Epithelial cell of proximal tubule (primary cell): ENCODE measurements at regions not wholly inside any gene's neighbourhood (a gene's known extent, or its start where the extent isn't known, plus 50 kb on each side); places are given as distances from the start of the nearest gene placed in this dataset.

Experiments used
- DNase-seq: peaks from one replicate; pipeline ENCODE4 v3.0.0-alpha.2; 2011; ENCODE audit warnings: low read depth
- H3K4me3 ChIP-seq: 2 replicates; pipeline ENCODE4 v1.5.1; 2011; ENCODE audit warnings: low read depth, mild to moderate bottlenecking, low read length
- TF ChIP-seq, protein P1 (sequence below): conservative IDR thresholded peaks from 2 replicates; pipeline ENCODE4 v1.5.1; 2012; ENCODE audit warnings: low read depth, mild to moderate bottlenecking, low read length

DNA sequence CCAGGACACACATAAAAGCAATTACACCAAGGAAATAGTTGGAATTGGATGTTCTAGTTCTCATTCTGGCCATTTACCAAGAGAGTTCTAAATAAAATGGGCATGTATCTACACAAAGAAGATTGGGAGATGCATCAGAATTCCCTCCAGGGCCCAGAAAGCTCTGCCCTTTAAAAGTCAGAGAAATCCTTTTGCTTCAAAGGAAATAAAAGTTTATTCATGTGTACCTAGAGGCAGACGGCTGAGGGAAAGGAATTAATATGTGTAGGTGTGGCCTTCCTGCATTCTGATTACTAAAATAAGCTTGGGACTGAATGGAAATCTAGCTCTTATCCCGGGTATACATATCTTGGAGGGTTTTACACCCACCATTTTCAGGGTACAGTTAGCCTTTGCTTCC, 719.4 kb downstream of the SEMA5A start:
- TF ChIP-seq, protein P1, sequence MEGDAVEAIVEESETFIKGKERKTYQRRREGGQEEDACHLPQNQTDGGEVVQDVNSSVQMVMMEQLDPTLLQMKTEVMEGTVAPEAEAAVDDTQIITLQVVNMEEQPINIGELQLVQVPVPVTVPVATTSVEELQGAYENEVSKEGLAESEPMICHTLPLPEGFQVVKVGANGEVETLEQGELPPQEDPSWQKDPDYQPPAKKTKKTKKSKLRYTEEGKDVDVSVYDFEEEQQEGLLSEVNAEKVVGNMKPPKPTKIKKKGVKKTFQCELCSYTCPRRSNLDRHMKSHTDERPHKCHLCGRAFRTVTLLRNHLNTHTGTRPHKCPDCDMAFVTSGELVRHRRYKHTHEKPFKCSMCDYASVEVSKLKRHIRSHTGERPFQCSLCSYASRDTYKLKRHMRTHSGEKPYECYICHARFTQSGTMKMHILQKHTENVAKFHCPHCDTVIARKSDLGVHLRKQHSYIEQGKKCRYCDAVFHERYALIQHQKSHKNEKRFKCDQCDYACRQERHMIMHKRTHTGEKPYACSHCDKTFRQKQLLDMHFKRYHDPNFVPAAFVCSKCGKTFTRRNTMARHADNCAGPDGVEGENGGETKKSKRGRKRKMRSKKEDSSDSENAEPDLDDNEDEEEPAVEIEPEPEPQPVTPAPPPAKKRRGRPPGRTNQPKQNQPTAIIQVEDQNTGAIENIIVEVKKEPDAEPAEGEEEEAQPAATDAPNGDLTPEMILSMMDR, result no peak
- H3K4me3 ChIP-seq, result no peak overlapping the region
- no peak for DNase-seq

DNA sequence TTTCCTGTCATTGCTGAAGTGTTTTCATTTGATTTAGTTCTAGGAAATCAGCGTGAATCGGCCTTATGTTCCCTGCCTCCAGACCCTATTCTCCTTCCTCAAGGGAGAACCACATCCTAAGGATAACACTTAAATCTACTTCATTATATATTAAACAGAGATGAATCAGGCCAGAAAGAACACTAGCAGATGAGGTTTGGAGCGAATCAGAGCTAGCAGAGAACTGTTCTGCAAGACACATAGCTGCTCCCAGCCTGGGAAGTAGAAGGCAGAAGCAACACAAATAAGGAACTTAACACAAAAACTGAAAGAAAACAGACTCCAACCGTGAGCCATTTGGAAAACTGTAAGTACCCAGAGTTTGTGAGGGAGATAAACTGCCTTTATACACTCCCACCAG, 718.2 kb downstream of the SEMA5A start:
- DNase-seq, result no peak
- no peak overlapping the region for H3K4me3 ChIP-seq
- TF ChIP-seq, protein P1, result no peak

DNA sequence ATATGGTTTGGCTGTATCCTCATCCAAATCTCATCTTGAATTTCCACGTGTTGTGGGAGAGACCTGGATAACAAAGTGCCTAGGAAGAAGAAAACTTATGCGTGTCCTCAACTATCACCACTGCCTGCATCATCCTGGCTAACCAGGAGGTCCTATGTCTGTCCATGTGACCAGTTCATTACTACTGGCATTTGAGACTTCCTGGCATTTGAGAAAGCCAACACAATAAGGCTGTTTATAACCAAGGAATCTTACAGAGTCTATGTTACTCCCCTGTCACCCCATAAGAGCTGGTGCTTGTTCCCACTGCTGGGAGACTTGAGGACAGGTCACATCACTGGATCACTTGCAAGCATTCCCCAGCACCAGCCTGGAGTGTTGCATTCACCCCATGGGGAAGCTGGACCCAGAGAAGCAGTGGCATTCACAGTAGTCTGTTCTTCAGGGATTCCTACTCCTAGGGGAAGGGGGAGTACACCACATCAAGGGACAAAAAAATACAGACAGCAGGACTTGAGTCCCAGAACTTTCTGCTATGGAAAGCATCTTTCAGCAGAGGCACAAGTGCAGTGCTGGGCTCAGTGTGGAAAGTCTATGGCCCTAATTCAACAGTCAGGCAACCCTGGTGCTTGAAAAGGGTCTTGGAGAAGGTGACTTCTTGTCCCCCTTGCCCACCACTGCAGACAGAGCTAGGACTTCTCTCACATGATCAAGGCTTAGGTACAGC, 717.1 kb downstream of the SEMA5A start:
- TF ChIP-seq, protein P1, result no peak
- no peak for DNase-seq
- no peak overlapping the region for H3K4me3 ChIP-seq

DNA sequence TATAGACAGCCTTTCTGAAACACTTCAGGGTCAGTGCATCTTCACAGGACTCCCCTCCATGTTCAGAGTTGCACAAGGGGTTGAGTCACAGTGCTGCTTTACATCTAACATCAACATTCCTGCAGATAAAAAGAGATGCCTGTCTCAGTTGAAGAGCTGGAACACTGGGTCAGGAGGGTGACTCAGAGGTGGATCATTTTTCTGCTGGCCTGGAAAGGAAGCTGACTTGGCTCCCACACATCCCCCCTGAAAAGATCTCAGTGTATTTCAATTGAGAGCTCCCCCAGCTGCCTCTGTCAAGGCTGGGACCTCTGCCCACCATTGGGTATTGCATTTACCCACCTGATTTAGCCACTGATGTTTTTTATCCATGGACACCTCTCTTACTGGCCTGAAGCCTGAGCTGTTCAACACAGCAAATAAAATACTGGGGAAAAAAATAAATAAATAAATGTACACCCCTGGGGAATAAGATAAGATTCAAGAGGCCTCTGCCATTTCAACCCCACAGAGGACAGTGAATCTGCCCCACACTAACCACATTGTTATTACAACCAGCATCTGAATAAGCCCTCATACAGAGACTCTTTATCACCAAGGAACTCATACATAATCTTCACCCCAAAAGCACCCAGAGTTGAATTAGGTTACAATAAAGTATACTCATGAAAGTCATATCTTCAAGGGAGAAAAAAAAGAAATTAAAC, 716.4 kb downstream of the SEMA5A start:
- H3K4me3 ChIP-seq, result no peak overlapping the region
- TF ChIP-seq, protein P1, result no peak
- DNase-seq, result peak; percentile 98

DNA sequence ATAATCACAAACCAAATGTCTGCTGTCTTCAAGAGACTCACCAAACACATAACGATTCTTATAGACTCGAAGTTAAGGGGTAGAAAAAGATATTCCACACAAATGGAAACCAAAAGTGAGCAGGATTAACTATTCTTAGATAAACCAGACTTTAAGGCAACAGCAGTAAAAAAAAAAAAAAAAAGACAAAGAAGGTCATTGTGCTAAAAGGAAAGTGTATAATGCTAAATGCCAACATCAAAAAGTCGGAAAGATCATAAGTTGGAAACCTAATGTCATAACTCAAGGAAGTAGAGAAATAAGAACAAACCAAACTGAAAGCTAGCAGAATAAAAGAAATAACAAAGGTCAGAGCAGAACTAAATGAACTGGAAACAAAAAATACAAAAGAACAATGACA, 714.6 kb downstream of the SEMA5A start:
- TF ChIP-seq, protein P1, result no peak
- no peak for DNase-seq
- no peak overlapping the region for H3K4me3 ChIP-seq

DNA sequence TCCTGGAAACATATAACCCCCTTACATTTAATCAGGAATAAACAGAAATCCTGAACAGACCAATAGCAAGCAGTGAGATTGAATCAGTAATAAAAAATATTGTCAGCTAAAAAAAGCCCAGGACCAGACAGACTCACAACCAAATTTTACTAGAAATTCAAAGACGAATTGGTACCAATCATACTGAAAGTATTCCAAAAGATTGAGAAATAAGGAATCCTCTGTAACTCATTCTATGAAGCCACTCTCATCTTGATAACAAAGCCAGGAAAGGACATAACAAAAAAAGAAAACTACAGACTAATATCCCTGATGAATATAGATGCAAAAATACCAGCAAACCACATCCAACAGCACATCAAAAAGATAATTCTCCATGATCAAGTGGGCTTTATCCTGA, 714.0 kb downstream of the SEMA5A start:
- TF ChIP-seq, protein P1, result no peak
- no peak overlapping the region for H3K4me3 ChIP-seq
- DNase-seq, result no peak
